ENCODE measurements at regions not wholly inside any gene's neighbourhood (a gene's known extent, or its start where the extent isn't known, plus 50 kb on each side); places are given as distances from the start of the nearest gene placed in this dataset.

DNA sequence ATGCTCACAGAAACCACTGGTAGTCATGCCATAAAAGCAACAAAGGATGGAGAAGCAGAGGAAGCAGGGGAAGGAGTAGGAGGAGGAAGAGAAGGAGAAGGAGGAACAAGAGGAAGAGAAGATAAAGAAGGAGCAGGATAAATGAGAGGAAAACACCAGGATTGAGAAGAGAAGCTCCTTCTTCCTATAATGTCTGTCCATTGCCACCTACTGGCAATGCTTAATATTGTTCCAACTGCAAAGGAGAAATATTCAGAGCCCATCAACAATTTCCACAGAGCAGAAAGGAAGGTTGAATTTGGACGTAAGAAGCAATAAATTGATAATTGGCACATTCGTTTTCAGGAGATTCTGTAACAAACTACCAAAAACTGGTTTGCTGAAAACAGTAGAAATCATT, 898.4 kb downstream of the SLC16A7 start:
- no peak overlapping the region for H3K4me3 ChIP-seq (ENCODE audit: low read depth, low read length)
- H3K36me3 ChIP-seq (ENCODE audit: control insufficient read depth, insufficient read depth, low read length), result no peaks in the 10 kb centered on the region
- no peaks in the 10 kb centered on the region for H3K27me3 ChIP-seq (ENCODE audit: control insufficient read depth, insufficient read depth, low read length)
- no peaks in the 10 kb centered on the region for H3K4me1 ChIP-seq
- no peaks in the 10 kb centered on the region for H3K9me3 ChIP-seq (ENCODE audit: control insufficient read depth, low read length)
- no peak overlapping the region for H3K4me2 ChIP-seq (ENCODE audit: low read length)
- no peaks in the 10 kb centered on the region for H3K79me2 ChIP-seq
- H2AFZ ChIP-seq, result no peak overlapping the region
- no peak overlapping the region for H3K9ac ChIP-seq
- no peak overlapping the region for H3K27ac ChIP-seq
- TF ChIP-seq, protein P1, sequence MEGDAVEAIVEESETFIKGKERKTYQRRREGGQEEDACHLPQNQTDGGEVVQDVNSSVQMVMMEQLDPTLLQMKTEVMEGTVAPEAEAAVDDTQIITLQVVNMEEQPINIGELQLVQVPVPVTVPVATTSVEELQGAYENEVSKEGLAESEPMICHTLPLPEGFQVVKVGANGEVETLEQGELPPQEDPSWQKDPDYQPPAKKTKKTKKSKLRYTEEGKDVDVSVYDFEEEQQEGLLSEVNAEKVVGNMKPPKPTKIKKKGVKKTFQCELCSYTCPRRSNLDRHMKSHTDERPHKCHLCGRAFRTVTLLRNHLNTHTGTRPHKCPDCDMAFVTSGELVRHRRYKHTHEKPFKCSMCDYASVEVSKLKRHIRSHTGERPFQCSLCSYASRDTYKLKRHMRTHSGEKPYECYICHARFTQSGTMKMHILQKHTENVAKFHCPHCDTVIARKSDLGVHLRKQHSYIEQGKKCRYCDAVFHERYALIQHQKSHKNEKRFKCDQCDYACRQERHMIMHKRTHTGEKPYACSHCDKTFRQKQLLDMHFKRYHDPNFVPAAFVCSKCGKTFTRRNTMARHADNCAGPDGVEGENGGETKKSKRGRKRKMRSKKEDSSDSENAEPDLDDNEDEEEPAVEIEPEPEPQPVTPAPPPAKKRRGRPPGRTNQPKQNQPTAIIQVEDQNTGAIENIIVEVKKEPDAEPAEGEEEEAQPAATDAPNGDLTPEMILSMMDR (IDR thresholded peaks at IDR 0.05), result no peak

DNA sequence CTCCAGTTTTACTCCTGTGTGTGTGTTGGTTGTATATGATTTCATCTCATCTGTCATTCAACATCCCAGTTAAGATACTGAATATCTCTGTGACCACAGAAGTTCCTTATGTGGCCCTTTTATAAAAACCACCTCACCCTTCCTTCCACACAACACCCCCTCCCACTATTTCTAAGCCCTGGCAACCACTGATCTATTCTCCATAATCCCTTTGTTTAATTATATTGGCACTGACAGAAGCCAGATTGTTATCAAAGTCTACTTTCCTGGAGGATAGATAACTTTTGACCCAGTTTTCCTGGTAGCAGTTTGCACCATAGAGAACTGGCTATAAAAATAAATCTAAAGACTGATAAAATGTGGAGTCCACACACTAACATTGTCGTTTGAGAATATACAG, 902.8 kb downstream of the SLC16A7 start:
- Histone ChIP-seq H3K4me1 (no peaks in the 10 kb centered on the region), H3K4me2 (ENCODE audit: low read length) (no peak overlapping the region)

GRCh38 chr12:60501124-60501729, 905.4 kb downstream of the SLC16A7 start:
- TF ChIP-seq, protein P1 (IDR thresholded peaks at IDR 0.05), result no peak
- no peaks in the 10 kb centered on the region for H3K9me3 ChIP-seq (ENCODE audit: control insufficient read depth, low read length)
- H2AFZ ChIP-seq, result no peak overlapping the region
- H3K4me3 ChIP-seq (ENCODE audit: low read depth, low read length), result no peak overlapping the region
- H3K27ac ChIP-seq, result no peak overlapping the region
- H3K4me2 ChIP-seq (ENCODE audit: low read length), result no peak overlapping the region
- H3K27me3 ChIP-seq (ENCODE audit: control insufficient read depth, insufficient read depth, low read length), result no peaks in the 10 kb centered on the region
- H3K79me2 ChIP-seq, result no peaks in the 10 kb centered on the region
- no peaks in the 10 kb centered on the region for H3K36me3 ChIP-seq (ENCODE audit: control insufficient read depth, insufficient read depth, low read length)
- no peak overlapping the region for H3K9ac ChIP-seq
- H3K4me1 ChIP-seq, result no peaks in the 10 kb centered on the region

More for the DNA sequence above, 902.8 kb downstream of the SLC16A7 start:
- Histone ChIP-seq H3K9ac (no peak overlapping the region), H2AFZ (no peak overlapping the region), H3K27me3 (ENCODE audit: control insufficient read depth, insufficient read depth, low read length) (no peaks in the 10 kb centered on the region), H3K36me3 (ENCODE audit: control insufficient read depth, insufficient read depth, low read length) (no peaks in the 10 kb centered on the region), H3K27ac (no peak overlapping the region), H3K79me2 (no peaks in the 10 kb centered on the region), H3K9me3 (ENCODE audit: control insufficient read depth, low read length) (no peaks in the 10 kb centered on the region), H3K4me3 (ENCODE audit: low read depth, low read length) (no peak overlapping the region)
- TF ChIP-seq, protein P1 (IDR thresholded peaks at IDR 0.05), result no peak

GRCh38 chr12:60522684-60523400, 927.0 kb downstream of the SLC16A7 start:
- H3K27ac ChIP-seq, result no peak overlapping the region
- H3K4me3 ChIP-seq (ENCODE audit: low read depth, low read length), result no peak overlapping the region
- H3K36me3 ChIP-seq (ENCODE audit: control insufficient read depth, insufficient read depth, low read length), result no peaks in the 10 kb centered on the region
- H2AFZ ChIP-seq, result no peak overlapping the region
- no peaks in the 10 kb centered on the region for H3K9me3 ChIP-seq (ENCODE audit: control insufficient read depth, low read length)
- H3K4me1 ChIP-seq, result no peaks in the 10 kb centered on the region
- no peaks in the 10 kb centered on the region for H3K79me2 ChIP-seq
- H3K4me2 ChIP-seq (ENCODE audit: low read length), result no peak overlapping the region
- TF ChIP-seq, protein P1 (IDR thresholded peaks at IDR 0.05), result no peak
- no peaks in the 10 kb centered on the region for H3K27me3 ChIP-seq (ENCODE audit: control insufficient read depth, insufficient read depth, low read length)
- no peak overlapping the region for H3K9ac ChIP-seq

DNA sequence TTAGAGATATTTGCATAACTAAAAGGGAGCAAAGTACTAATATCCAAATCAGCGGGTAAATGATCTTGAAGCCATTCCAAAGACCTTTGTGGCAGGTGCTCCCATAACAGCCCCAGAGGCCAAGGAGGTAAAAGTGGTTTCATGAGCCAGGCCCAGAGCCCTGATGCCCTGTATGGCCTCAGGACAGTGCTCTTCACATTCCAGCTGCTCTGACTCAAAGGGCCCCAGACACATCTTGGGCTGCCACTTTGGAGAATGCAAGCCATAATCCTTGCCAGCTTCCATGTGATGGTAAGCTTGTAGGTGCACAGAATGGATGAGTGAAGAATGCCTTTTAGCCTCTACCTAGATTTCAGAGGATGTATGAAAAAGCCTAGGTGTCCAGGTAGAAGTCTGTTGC, 933.4 kb downstream of the SLC16A7 start:
- H3K4me1 ChIP-seq, result no peaks in the 10 kb centered on the region
- no peaks in the 10 kb centered on the region for H3K27me3 ChIP-seq (ENCODE audit: control insufficient read depth, insufficient read depth, low read length)
- no peak overlapping the region for H3K9ac ChIP-seq
- no peaks in the 10 kb centered on the region for H3K9me3 ChIP-seq (ENCODE audit: control insufficient read depth, low read length)
- no peak overlapping the region for H3K4me2 ChIP-seq (ENCODE audit: low read length)
- no peak overlapping the region for H2AFZ ChIP-seq
- TF ChIP-seq, protein P1 (IDR thresholded peaks at IDR 0.05), result no peak
- no peak overlapping the region for H3K4me3 ChIP-seq (ENCODE audit: low read depth, low read length)
- H3K79me2 ChIP-seq, result no peaks in the 10 kb centered on the region
- no peaks in the 10 kb centered on the region for H3K36me3 ChIP-seq (ENCODE audit: control insufficient read depth, insufficient read depth, low read length)
- no peak overlapping the region for H3K27ac ChIP-seq
